OCI-LY1 (cell line): ENCODE measurements at regions not wholly inside any gene's neighbourhood (a gene's known extent, or its start where the extent isn't known, plus 50 kb on each side); places are given as distances from the start of the nearest gene placed in this dataset.

Experiments
- H2AFZ ChIP-seq: fragments of 200-600 bp; sonication (generic), shearing (Covaris generic); 2 replicates; pipeline ENCODE4 v1.6.0; 2014; ENCODE audit warnings: antibody characterized with exemption, mild to moderate bottlenecking, low read length
- H3F3A ChIP-seq: fragments of 200-600 bp; sonication (generic), shearing (Covaris generic); 2 replicates; pipeline ENCODE4 v1.6.0; 2014; ENCODE audit warnings: mild to moderate bottlenecking, antibody characterized with exemption, low read length, moderate library complexity; ENCODE audit not compliant: insufficient read depth
- H3K27ac ChIP-seq: fragments of 200-600 bp; sonication (generic); 2 replicates; pipeline ENCODE4 v1.5.1; 2014; ENCODE audit warnings: low read length, mixed run types, mild to moderate bottlenecking, low read depth; ENCODE audit not compliant: poor library complexity, severe bottlenecking
- H3K27me3 ChIP-seq: fragments of 200-600 bp; sonication (generic); 2 replicates; pipeline ENCODE4 v1.6.0; 2014; ENCODE audit warnings: antibody characterized with exemption, mild to moderate bottlenecking, low read length, moderate library complexity; ENCODE audit not compliant: insufficient read depth
- H3K36me3 ChIP-seq: fragments of 200-600 bp; sonication (generic); 2 replicates; pipeline ENCODE4 v1.6.1; 2014; ENCODE audit warnings: mild to moderate bottlenecking, antibody characterized with exemption, low read length, moderate library complexity, mixed read lengths; ENCODE audit not compliant: insufficient read depth
- H3K4me1 ChIP-seq: fragments of 200-600 bp; sonication (generic); 2 replicates; pipeline ENCODE4 v1.5.1; 2014; ENCODE audit warnings: mild to moderate bottlenecking, low read length, moderate library complexity; ENCODE audit not compliant: insufficient read depth, severe bottlenecking
- H3K4me2 ChIP-seq: fragments of 200-600 bp; sonication (generic), shearing (Covaris generic); 2 replicates; pipeline ENCODE4 v1.6.1; 2014; ENCODE audit warnings: low read length
- H3K4me3 ChIP-seq: fragments of 200-600 bp; sonication (generic); 2 replicates; pipeline ENCODE4 v1.5.1; 2014; ENCODE audit warnings: low read length, low read depth, mild to moderate bottlenecking, mixed read lengths; ENCODE audit not compliant: poor library complexity, severe bottlenecking
- H3K79me2 ChIP-seq: fragments of 200-600 bp; shearing (Covaris generic); 2 replicates; pipeline ENCODE4 v1.6.1; 2016; ENCODE audit warnings: mixed run types, low read length, mixed read lengths; ENCODE audit not compliant: insufficient read depth
- H3K9ac ChIP-seq: fragments of 200-600 bp; sonication (generic), shearing (Covaris generic); 2 replicates; pipeline ENCODE4 v1.6.1; 2014; ENCODE audit warnings: mild to moderate bottlenecking, low read length, mixed read lengths
- H3K9me2 ChIP-seq: fragments of 200-600 bp; sonication (generic), shearing (Covaris generic); 2 replicates; pipeline ENCODE4 v1.6.1; 2014; ENCODE audit warnings: low read depth, mild to moderate bottlenecking, low read length, mixed read lengths
- H3K9me3 ChIP-seq: fragments of 200-600 bp; shearing (Covaris generic); 2 replicates; pipeline ENCODE4 v1.6.1; 2014; ENCODE audit warnings: low read length, mixed read lengths
- H4K20me1 ChIP-seq: fragments of 200-600 bp; sonication (generic), shearing (Covaris generic); 2 replicates; pipeline ENCODE4 v1.6.0; 2016; ENCODE audit warnings: mild to moderate bottlenecking, low read length; ENCODE audit not compliant: insufficient read depth
- EZH2 ChIP-seq: fragments of 200-600 bp; sonication (generic), shearing (Covaris generic); IDR thresholded peaks from 2 replicates; pipeline ENCODE4 v1.8.0; 2017; ENCODE audit warnings: borderline replicate concordance, mixed run types, mild to moderate bottlenecking, antibody characterized with exemption, low read length, moderate library complexity, mixed read lengths
- TF ChIP-seq, protein P1 (sequence below): fragments of 200-600 bp; sonication (generic), shearing (Covaris generic); IDR thresholded peaks from 2 replicates; pipeline ENCODE4 v1.5.1; 2017; ENCODE audit warnings: mild to moderate bottlenecking, antibody characterized with exemption, low read length, moderate library complexity, mixed read lengths

DNA sequence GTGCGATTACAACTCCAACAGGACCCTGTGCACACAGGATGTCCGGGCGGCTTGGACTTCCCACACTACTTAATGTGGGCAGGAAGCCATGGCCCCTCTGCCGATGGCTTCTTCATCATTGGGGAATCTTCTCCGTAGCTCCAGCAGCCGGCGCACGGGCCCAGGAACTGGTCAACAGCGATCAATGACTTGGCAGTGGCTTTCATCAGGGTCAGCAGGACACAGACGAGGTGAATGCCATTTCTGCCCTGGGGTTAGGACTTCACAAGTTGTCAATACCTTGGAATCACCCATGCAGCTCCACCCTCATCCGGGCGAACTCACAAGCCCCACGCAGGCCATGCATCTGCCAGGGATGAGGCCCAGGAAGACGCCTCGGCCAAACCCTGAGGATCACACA lies 645.7 kb downstream of the BRD1 start:
- Histone ChIP-seq H2AFZ (no peak overlapping the region), H3K4me3 (no peak overlapping the region), H3K4me1 (no peaks in the 10 kb centered on the region), H3K79me2 (no peaks in the 10 kb centered on the region), H3K9me2 (no peaks in the 10 kb centered on the region), H3K36me3 (no peaks in the 10 kb centered on the region), H3F3A (no peaks in the 10 kb centered on the region), H3K27ac (no peak overlapping the region), H3K27me3 (no peaks in the 10 kb centered on the region), H3K9ac (no peak overlapping the region), H3K9me3 (no peaks in the 10 kb centered on the region), H3K4me2 (no peak overlapping the region), H4K20me1 (no peaks in the 10 kb centered on the region)
- TF ChIP-seq EZH2 = no peak
- TF ChIP-seq, protein P1, sequence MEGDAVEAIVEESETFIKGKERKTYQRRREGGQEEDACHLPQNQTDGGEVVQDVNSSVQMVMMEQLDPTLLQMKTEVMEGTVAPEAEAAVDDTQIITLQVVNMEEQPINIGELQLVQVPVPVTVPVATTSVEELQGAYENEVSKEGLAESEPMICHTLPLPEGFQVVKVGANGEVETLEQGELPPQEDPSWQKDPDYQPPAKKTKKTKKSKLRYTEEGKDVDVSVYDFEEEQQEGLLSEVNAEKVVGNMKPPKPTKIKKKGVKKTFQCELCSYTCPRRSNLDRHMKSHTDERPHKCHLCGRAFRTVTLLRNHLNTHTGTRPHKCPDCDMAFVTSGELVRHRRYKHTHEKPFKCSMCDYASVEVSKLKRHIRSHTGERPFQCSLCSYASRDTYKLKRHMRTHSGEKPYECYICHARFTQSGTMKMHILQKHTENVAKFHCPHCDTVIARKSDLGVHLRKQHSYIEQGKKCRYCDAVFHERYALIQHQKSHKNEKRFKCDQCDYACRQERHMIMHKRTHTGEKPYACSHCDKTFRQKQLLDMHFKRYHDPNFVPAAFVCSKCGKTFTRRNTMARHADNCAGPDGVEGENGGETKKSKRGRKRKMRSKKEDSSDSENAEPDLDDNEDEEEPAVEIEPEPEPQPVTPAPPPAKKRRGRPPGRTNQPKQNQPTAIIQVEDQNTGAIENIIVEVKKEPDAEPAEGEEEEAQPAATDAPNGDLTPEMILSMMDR = no peak

DNA sequence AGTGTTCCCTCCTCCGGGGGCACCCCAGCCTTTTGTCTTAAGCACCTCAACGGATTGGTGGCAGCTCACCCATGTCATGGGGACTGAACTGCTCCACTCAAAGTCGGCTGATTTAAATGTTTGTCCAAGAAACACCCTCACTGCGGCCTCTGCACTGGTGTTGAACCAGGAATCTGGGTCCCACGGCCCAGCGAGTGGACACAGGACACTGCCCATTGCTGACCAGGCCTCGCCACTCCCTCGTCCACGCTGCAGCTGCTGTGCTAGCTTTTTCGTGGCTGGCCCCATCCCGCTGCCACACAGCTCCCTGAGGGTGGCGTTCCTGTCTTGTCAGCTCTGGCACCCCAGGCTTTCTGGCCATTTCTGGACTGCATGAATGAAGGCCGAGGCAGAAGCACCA lies 646.2 kb downstream of the BRD1 start:
- no peaks in the 10 kb centered on the region for H3K4me1 ChIP-seq
- H3K36me3 ChIP-seq = no peaks in the 10 kb centered on the region
- H3K4me2 ChIP-seq = no peak overlapping the region
- no peaks in the 10 kb centered on the region for H3K9me2 ChIP-seq
- no peaks in the 10 kb centered on the region for H3K9me3 ChIP-seq
- no peaks in the 10 kb centered on the region for H3K27me3 ChIP-seq
- no peak for TF ChIP-seq EZH2
- TF ChIP-seq, protein P1 = no peak
- no peaks in the 10 kb centered on the region for H3K79me2 ChIP-seq
- H3K9ac ChIP-seq = no peak overlapping the region
- no peaks in the 10 kb centered on the region for H4K20me1 ChIP-seq
- no peak overlapping the region for H3K27ac ChIP-seq
- no peak overlapping the region for H3K4me3 ChIP-seq
- no peaks in the 10 kb centered on the region for H3F3A ChIP-seq
- no peak overlapping the region for H2AFZ ChIP-seq

DNA sequence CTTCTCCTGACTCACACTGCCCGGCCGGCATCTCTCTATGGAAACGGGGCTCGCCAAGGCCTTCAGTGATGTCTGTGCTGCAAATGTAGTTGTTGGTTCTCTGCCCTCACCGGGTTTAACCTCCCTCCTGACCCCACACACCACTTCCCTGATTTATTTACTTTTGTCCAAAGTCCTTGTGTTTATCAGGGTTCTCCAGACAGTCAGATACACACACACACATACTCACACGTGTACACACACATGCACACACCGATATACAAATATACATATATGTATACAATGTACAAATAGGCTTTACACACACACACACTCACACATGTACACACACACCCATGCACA lies 647.0 kb downstream of the BRD1 start:
- Histone ChIP-seq H3K9me2 (no peaks in the 10 kb centered on the region), H3K36me3 (no peaks in the 10 kb centered on the region), H3F3A (no peaks in the 10 kb centered on the region), H3K27me3 (no peaks in the 10 kb centered on the region), H3K4me3 (no peak overlapping the region), H4K20me1 (no peaks in the 10 kb centered on the region), H3K4me1 (no peaks in the 10 kb centered on the region), H3K9me3 (no peaks in the 10 kb centered on the region), H2AFZ (no peak overlapping the region), H3K9ac (no peak overlapping the region), H3K27ac (no peak overlapping the region), H3K4me2 (no peak overlapping the region), H3K79me2 (no peaks in the 10 kb centered on the region)
- TF ChIP-seq, protein P1 = no peak
